ENCODE measurements at regions not wholly inside any gene's neighbourhood (a gene's known extent, or its start where the extent isn't known, plus 50 kb on each side); places are given as distances from the start of the nearest gene placed in this dataset.

DNA sequence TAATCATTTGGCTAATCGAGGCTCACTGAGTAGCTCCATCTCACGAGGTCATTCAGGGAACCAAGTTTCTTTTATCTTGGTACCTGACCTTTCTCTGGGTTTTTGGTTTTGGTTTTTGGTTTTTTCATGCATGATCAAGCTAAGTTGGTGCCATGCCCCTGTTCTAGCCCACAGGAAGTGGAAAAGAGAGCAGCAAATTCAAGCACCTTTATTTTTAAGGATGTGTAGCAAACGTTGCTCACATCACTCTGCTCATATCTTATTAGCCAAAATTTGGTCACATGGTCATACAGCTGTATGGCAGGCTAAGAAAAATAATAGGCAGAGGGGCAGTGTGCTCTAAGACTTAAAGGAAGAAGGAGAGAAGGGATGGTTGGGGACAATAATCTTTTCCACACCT, 593.5 kb downstream of the DIAPH3 start:
- CTCF ChIA-PET (ENCODE audit: partially characterized antibody) = no interaction called here
- peaks cover 0 to 10% (median 0%) of the 10 kb centered on the region in 8 donors for H3K9me3 Mint-ChIP-seq
- peaks cover 2 to 15% of the 10 kb centered on the region in 2 donors for H3K27me3 Mint-ChIP-seq
- POLR2A ChIA-PET (ENCODE audit: partially characterized antibody) = no interaction called here
- intact Hi-C loops (cut with micrococcal nuclease) = no loop called here
- H3K27ac Mint-ChIP-seq = no peak overlapping the region
- H3K4me3 Mint-ChIP-seq = no peak overlapping the region
- no peak overlapping the region for H3K4me3 ChIP-seq (ENCODE audit: low read length in 2 of 2)
- H3K4me1 ChIP-seq (ENCODE audit: insufficient read depth, low read length) = no peaks in the 10 kb centered on the region
- no peaks in the 10 kb centered on the region for H3K27me3 ChIP-seq (ENCODE audit: insufficient read depth, low read length)
- DNase-seq = no peak
- H3K36me3 ChIP-seq (ENCODE audit: insufficient read depth, low read length) = no peaks in the 10 kb centered on the region
- no peaks in the 10 kb centered on the region for H3K4me1 Mint-ChIP-seq
- no peaks in the 10 kb centered on the region for H3K9me3 ChIP-seq (ENCODE audit: control insufficient read depth in 1 of 2, low read length in 2 of 2)
- H3K27ac ChIP-seq (ENCODE audit: low read depth, low read length) = no peak overlapping the region
- peaks cover 0 to under 1% of the 10 kb centered on the region in 2 donors for H3K36me3 Mint-ChIP-seq

GRCh38 chr13:59584101-59584500, 579.6 kb downstream of the DIAPH3 start:
- Histone ChIP-seq H3K27me3 (ENCODE audit: insufficient read depth, low read length) (no peaks in the 10 kb centered on the region), H3K4me3 (ENCODE audit: low read length in 2 of 2) (no peak overlapping the region), H3K9me3 (ENCODE audit: control insufficient read depth in 1 of 2, low read length in 2 of 2) (no peaks in the 10 kb centered on the region), H3K27ac (ENCODE audit: low read depth, low read length) (no peak overlapping the region), H3K4me1 (ENCODE audit: insufficient read depth, low read length) (no peaks in the 10 kb centered on the region), H3K36me3 (ENCODE audit: insufficient read depth, low read length) (no peaks in the 10 kb centered on the region)
- ChIA-PET POLR2A (ENCODE audit: partially characterized antibody) (no interaction called here), CTCF (ENCODE audit: partially characterized antibody) (no interaction called here)
- DNase-seq = no peak
- Mint-ChIP-seq H3K36me3 (no peaks in the 10 kb centered on the region), H3K4me1 (no peaks in the 10 kb centered on the region), H3K27ac (no peak overlapping the region), H3K4me3 (no peak overlapping the region), H3K27me3 (peaks cover 0 to 5% of the 10 kb centered on the region in 2 donors), H3K9me3 (no peaks in the 10 kb centered on the region)
- intact Hi-C loops (cut with micrococcal nuclease) = no loop called here

GRCh38 chr13:59584761-59585670, 578.7 kb downstream of the DIAPH3 start:
- H3K4me3 ChIP-seq (ENCODE audit: low read length in 2 of 2) = no peak overlapping the region
- H3K36me3 ChIP-seq (ENCODE audit: insufficient read depth, low read length) = no peaks in the 10 kb centered on the region
- no peak for DNase-seq
- Mint-ChIP-seq H3K9me3 (no peaks in the 10 kb centered on the region), H3K27ac (no peak overlapping the region), H3K4me3 (no peak overlapping the region), H3K27me3 (peaks cover 0 to 5% of the 10 kb centered on the region in 2 donors), H3K4me1 (no peaks in the 10 kb centered on the region), H3K36me3 (no peaks in the 10 kb centered on the region)
- H3K9me3 ChIP-seq (ENCODE audit: control insufficient read depth in 1 of 2, low read length in 2 of 2) = no peaks in the 10 kb centered on the region
- H3K4me1 ChIP-seq (ENCODE audit: insufficient read depth, low read length) = no peaks in the 10 kb centered on the region
- no peak overlapping the region for H3K27ac ChIP-seq (ENCODE audit: low read depth, low read length)
- H3K27me3 ChIP-seq (ENCODE audit: insufficient read depth, low read length) = no peaks in the 10 kb centered on the region
- intact Hi-C loops (cut with micrococcal nuclease) = no loop called here
- CTCF ChIA-PET (ENCODE audit: partially characterized antibody) = no interaction called here
- POLR2A ChIA-PET (ENCODE audit: partially characterized antibody) = no interaction called here

GRCh38 chr13:59587030-59587429, 576.7 kb downstream of the DIAPH3 start:
- Mint-ChIP-seq H3K9me3 (peaks cover 0 to 4% (median 0%) of the 10 kb centered on the region in 8 donors), H3K36me3 (no peaks in the 10 kb centered on the region), H3K27ac (no peak overlapping the region), H3K27me3 (peaks cover 0 to 5% of the 10 kb centered on the region in 2 donors), H3K4me1 (no peaks in the 10 kb centered on the region), H3K4me3 (no peak overlapping the region)
- H3K4me1 ChIP-seq (ENCODE audit: insufficient read depth, low read length) = no peaks in the 10 kb centered on the region
- H3K27ac ChIP-seq (ENCODE audit: low read depth, low read length) = no peak overlapping the region
- CTCF ChIA-PET (ENCODE audit: partially characterized antibody) = no interaction called here
- H3K27me3 ChIP-seq (ENCODE audit: insufficient read depth, low read length) = no peaks in the 10 kb centered on the region
- POLR2A ChIA-PET (ENCODE audit: partially characterized antibody) = no interaction called here
- H3K9me3 ChIP-seq (ENCODE audit: control insufficient read depth in 1 of 2, low read length in 2 of 2) = no peaks in the 10 kb centered on the region
- no peak for DNase-seq
- intact Hi-C loops (cut with micrococcal nuclease) = no loop called here
- no peaks in the 10 kb centered on the region for H3K36me3 ChIP-seq (ENCODE audit: insufficient read depth, low read length)
- H3K4me3 ChIP-seq (ENCODE audit: low read length in 2 of 2) = no peak overlapping the region

DNA sequence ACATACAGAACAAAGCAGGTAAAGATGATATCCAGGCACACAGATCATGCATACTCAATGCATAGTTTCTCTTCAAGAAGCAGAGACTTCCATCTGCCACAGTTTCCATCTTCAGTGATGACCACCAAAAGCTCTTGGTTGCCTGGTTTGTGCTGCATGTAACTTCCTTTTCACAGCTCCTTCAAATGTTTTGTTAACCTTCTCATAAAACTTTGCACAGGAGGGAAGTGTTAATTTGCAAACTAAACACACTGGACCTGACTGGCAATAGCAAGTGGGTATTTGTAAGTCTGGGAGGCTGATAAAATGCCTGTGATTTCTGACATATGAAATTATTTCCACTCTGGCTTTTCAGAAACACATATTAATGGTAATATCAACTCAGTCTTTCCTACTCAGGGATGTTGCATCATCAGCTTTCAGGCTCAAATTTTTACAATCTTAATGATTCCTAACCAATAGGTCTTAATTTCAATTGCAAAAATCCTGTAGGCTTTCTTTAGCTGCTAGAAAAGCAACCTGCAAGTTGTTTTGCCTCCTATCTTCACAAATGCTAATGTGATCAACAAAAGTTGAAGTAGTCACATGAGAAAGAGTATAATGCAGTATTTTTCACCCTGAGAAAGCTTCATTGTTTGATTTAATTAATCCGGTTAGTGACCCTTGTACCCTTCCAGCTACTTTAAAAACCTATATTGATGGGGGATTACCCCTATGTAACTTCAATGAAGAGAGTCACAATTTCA, 575.6 kb downstream of the DIAPH3 start:
- POLR2A ChIA-PET (ENCODE audit: partially characterized antibody) = no interaction called here
- H3K4me1 Mint-ChIP-seq = no peaks in the 10 kb centered on the region
- no peaks in the 10 kb centered on the region for H3K27me3 ChIP-seq (ENCODE audit: insufficient read depth, low read length)
- no peaks in the 10 kb centered on the region for H3K9me3 ChIP-seq (ENCODE audit: control insufficient read depth in 1 of 2, low read length in 2 of 2)
- no peaks in the 10 kb centered on the region for H3K36me3 ChIP-seq (ENCODE audit: insufficient read depth, low read length)
- no peaks in the 10 kb centered on the region for H3K4me1 ChIP-seq (ENCODE audit: insufficient read depth, low read length)
- H3K27me3 Mint-ChIP-seq = peaks cover 1 to 5% of the 10 kb centered on the region in 2 donors
- H3K27ac Mint-ChIP-seq = no peak overlapping the region
- no peak overlapping the region for H3K4me3 Mint-ChIP-seq
- CTCF ChIA-PET (ENCODE audit: partially characterized antibody) = no interaction called here
- no peaks in the 10 kb centered on the region for H3K36me3 Mint-ChIP-seq
- H3K4me3 ChIP-seq (ENCODE audit: low read length in 2 of 2) = no peak overlapping the region
- H3K9me3 Mint-ChIP-seq = peaks cover 0 to 6% (median 0%) of the 10 kb centered on the region in 8 donors
- intact Hi-C loops (cut with micrococcal nuclease) = no loop called here
- no peak for DNase-seq
- no peak overlapping the region for H3K27ac ChIP-seq (ENCODE audit: low read depth, low read length)

DNA sequence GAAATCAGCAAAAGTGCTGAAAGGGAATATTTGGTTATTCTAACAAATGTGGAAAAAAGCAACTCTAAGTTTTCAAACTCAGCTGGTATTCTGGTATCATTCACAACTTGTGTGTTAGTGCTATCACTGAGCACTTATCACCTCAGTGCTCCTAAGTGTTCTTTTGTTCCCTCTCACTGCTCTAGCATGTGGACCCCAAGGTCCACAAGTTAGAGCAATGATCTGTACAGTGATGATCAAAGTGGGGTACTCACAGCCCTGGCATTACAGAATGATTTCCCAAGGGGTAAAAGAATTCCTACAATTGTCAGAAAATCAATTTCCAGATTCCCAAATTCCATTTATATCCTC, 575.0 kb downstream of the DIAPH3 start:
- CTCF ChIA-PET (ENCODE audit: partially characterized antibody) = no interaction called here
- H3K4me1 Mint-ChIP-seq = no peaks in the 10 kb centered on the region
- H3K9me3 Mint-ChIP-seq = peaks cover 0 to 10% (median 0%) of the 10 kb centered on the region in 8 donors
- intact Hi-C loops (cut with micrococcal nuclease) = no loop called here
- no peaks in the 10 kb centered on the region for H3K36me3 Mint-ChIP-seq
- H3K4me3 ChIP-seq (ENCODE audit: low read length in 2 of 2) = no peak overlapping the region
- H3K27ac ChIP-seq (ENCODE audit: low read depth, low read length) = no peak overlapping the region
- peaks cover 5 to 6% of the 10 kb centered on the region in 2 donors for H3K27me3 Mint-ChIP-seq
- H3K27me3 ChIP-seq (ENCODE audit: insufficient read depth, low read length) = no peaks in the 10 kb centered on the region
- H3K27ac Mint-ChIP-seq = no peak overlapping the region
- DNase-seq = no peak
- no peaks in the 10 kb centered on the region for H3K9me3 ChIP-seq (ENCODE audit: control insufficient read depth in 1 of 2, low read length in 2 of 2)
- POLR2A ChIA-PET (ENCODE audit: partially characterized antibody) = no interaction called here
- H3K4me3 Mint-ChIP-seq = no peak overlapping the region
- H3K36me3 ChIP-seq (ENCODE audit: insufficient read depth, low read length) = no peaks in the 10 kb centered on the region
- H3K4me1 ChIP-seq (ENCODE audit: insufficient read depth, low read length) = no peaks in the 10 kb centered on the region

- Histone ChIP-seq H3K4me3 (ENCODE audit: low read length in 2 of 2) (no peak overlapping the region), H3K27ac (ENCODE audit: low read depth, low read length) (no peak overlapping the region), H3K4me1 (ENCODE audit: insufficient read depth, low read length) (no peaks in the 10 kb centered on the region), H3K36me3 (ENCODE audit: insufficient read depth, low read length) (no peaks in the 10 kb centered on the region), H3K9me3 (ENCODE audit: control insufficient read depth in 1 of 2, low read length in 2 of 2) (no peaks in the 10 kb centered on the region), H3K27me3 (ENCODE audit: insufficient read depth, low read length) (no peaks in the 10 kb centered on the region)
- POLR2A ChIA-PET (ENCODE audit: partially characterized antibody) = no interaction called here
- Mint-ChIP-seq H3K27me3 (peaks cover 2 to 4% of the 10 kb centered on the region in 2 donors), H3K4me3 (no peak overlapping the region), H3K27ac (no peak overlapping the region), H3K4me1 (no peaks in the 10 kb centered on the region), H3K36me3 (no peaks in the 10 kb centered on the region), H3K9me3 (peaks cover 0 to 28% (median 19%) of the 10 kb centered on the region in 8 donors)
- DNase-seq = no peak
- intact Hi-C loops (cut with micrococcal nuclease) = no loop called here
- CTCF ChIA-PET (ENCODE audit: partially characterized antibody) = no interaction called here
Measured at GRCh38 chr13:59601993-59602392, 561.7 kb downstream of the DIAPH3 start.

Measured in CD4-positive, alpha-beta memory T cell (primary cell).